ENCODE measurements at regions not wholly inside any gene's neighbourhood (a gene's known extent, or its start where the extent isn't known, plus 50 kb on each side); places are given as distances from the start of the nearest gene placed in this dataset.

- TF ChIP-seq CTCF (IDR thresholded peaks at IDR 0.05) (no peak), EZH2 (IDR thresholded peaks at IDR 0.05) (no peak)
Measured at GRCh38 chr11:97739932-97740800, 1280.6 kb upstream of the CNTN5 start.
